ENCODE measurements at regions not wholly inside any gene's neighbourhood (a gene's known extent, or its start where the extent isn't known, plus 50 kb on each side); places are given as distances from the start of the nearest gene placed in this dataset.
A peak's percentile ranks its signal among the peaks of the same experiment; 100 is the strongest.
"Not testable (repeated sequence)": the region's sequence is repeated elsewhere in the genome, so short reads cannot be mapped to it uniquely, and the experiment has no call there.

GRCh38 chr2:36302911-36303310 is 52.7 kb upstream of the CRIM1 start:
- Histone ChIP-seq H2AFZ (ENCODE audit: low read length, unreplicated experiment) (no peak overlapping the region), H3K27ac (ENCODE audit: low read depth, low read length) (no peak overlapping the region), H3K4me3 (ENCODE audit: low read depth, low read length) (no peak overlapping the region), H3K36me3 (ENCODE audit: insufficient read depth, low read length) (no peaks in the 10 kb centered on the region), H3K4me1 (ENCODE audit: control insufficient read depth, insufficient read depth, low read length, unreplicated experiment) (no peaks in the 10 kb centered on the region), H3K27me3 (ENCODE audit: insufficient read depth, low read length) (peaks cover 16% of the 10 kb centered on the region), H3K79me2 (ENCODE audit: control insufficient read depth, insufficient read depth, low read length, unreplicated experiment) (no peaks in the 10 kb centered on the region)

GRCh38 chr2:36301843-36302242 is 53.7 kb upstream of the CRIM1 start:
- H3K79me2 ChIP-seq (ENCODE audit: control insufficient read depth, insufficient read depth, low read length, unreplicated experiment) = no peaks in the 10 kb centered on the region
- H3K27ac ChIP-seq (ENCODE audit: low read depth, low read length) = no peak overlapping the region
- no peak overlapping the region for H3K4me3 ChIP-seq (ENCODE audit: low read depth, low read length)
- H3K36me3 ChIP-seq (ENCODE audit: insufficient read depth, low read length) = no peaks in the 10 kb centered on the region
- H2AFZ ChIP-seq (ENCODE audit: low read length, unreplicated experiment) = no peak overlapping the region
- no peaks in the 10 kb centered on the region for H3K4me1 ChIP-seq (ENCODE audit: control insufficient read depth, insufficient read depth, low read length, unreplicated experiment)
- peaks cover 20% of the 10 kb centered on the region for H3K27me3 ChIP-seq (ENCODE audit: insufficient read depth, low read length)

GRCh38 chr2:36300697-36301096 is 54.9 kb upstream of the CRIM1 start:
- no peak overlapping the region for H2AFZ ChIP-seq (ENCODE audit: low read length, unreplicated experiment)
- peaks cover 17% of the 10 kb centered on the region; the same call in 1 of the 2 replicates for H3K27me3 ChIP-seq (ENCODE audit: insufficient read depth, low read length)
- no peaks in the 10 kb centered on the region for H3K79me2 ChIP-seq (ENCODE audit: control insufficient read depth, insufficient read depth, low read length, unreplicated experiment)
- no peak overlapping the region for H3K4me3 ChIP-seq (ENCODE audit: low read depth, low read length)
- no peak overlapping the region for H3K27ac ChIP-seq (ENCODE audit: low read depth, low read length)
- no peaks in the 10 kb centered on the region for H3K36me3 ChIP-seq (ENCODE audit: insufficient read depth, low read length)
- no peaks in the 10 kb centered on the region for H3K4me1 ChIP-seq (ENCODE audit: control insufficient read depth, insufficient read depth, low read length, unreplicated experiment)

- Histone ChIP-seq H3K36me3 (ENCODE audit: insufficient read depth, low read length) (no peaks in the 10 kb centered on the region), H2AFZ (ENCODE audit: low read length, unreplicated experiment) (no peak overlapping the region), H3K27me3 (ENCODE audit: insufficient read depth, low read length) (0 out of 2 replicates have a peak, but pooled peaks cover 7% of the 10 kb centered on the region), H3K79me2 (ENCODE audit: control insufficient read depth, insufficient read depth, low read length, unreplicated experiment) (no peaks in the 10 kb centered on the region), H3K4me1 (ENCODE audit: control insufficient read depth, insufficient read depth, low read length, unreplicated experiment) (no peaks in the 10 kb centered on the region), H3K27ac (ENCODE audit: low read depth, low read length) (no peak overlapping the region), H3K4me3 (ENCODE audit: low read depth, low read length) (no peak overlapping the region)
Observed at GRCh38 chr2:36296798-36297197, 58.8 kb upstream of the CRIM1 start.

GRCh38 chr2:36294316-36294721 is 61.3 kb upstream of the CRIM1 start:
- Histone ChIP-seq H3K79me2 (ENCODE audit: control insufficient read depth, insufficient read depth, low read length, unreplicated experiment) (no peaks in the 10 kb centered on the region), H3K27ac (ENCODE audit: low read depth, low read length) (no peak overlapping the region)

GRCh38 chr2:36290306-36290856 is 65.2 kb upstream of the CRIM1 start:
- Histone ChIP-seq H3K4me3 (ENCODE audit: low read depth, low read length) (no peak overlapping the region), H3K27me3 (ENCODE audit: insufficient read depth, low read length) (no peaks in the 10 kb centered on the region), H3K27ac (ENCODE audit: low read depth, low read length) (no peak overlapping the region), H3K79me2 (ENCODE audit: control insufficient read depth, insufficient read depth, low read length, unreplicated experiment) (no peaks in the 10 kb centered on the region), H3K36me3 (ENCODE audit: insufficient read depth, low read length) (no peaks in the 10 kb centered on the region), H2AFZ (ENCODE audit: low read length, unreplicated experiment) (no peak overlapping the region), H3K4me1 (ENCODE audit: control insufficient read depth, insufficient read depth, low read length, unreplicated experiment) (peaks cover 16% of the 10 kb centered on the region)

More at GRCh38 chr2:36294316-36294721, 61.3 kb upstream of the CRIM1 start:
- H3K36me3 ChIP-seq (ENCODE audit: insufficient read depth, low read length) = no peaks in the 10 kb centered on the region
- H3K4me1 ChIP-seq (ENCODE audit: control insufficient read depth, insufficient read depth, low read length, unreplicated experiment) = no peaks in the 10 kb centered on the region
- H3K4me3 ChIP-seq (ENCODE audit: low read depth, low read length) = no peak overlapping the region
- H3K27me3 ChIP-seq (ENCODE audit: insufficient read depth, low read length) = 0 out of 2 replicates have a peak, but pooled peaks cover 5% of the 10 kb centered on the region
- no peak overlapping the region for H2AFZ ChIP-seq (ENCODE audit: low read length, unreplicated experiment)

GRCh38 chr2:36289731-36290130 is 65.8 kb upstream of the CRIM1 start:
- Histone ChIP-seq H3K36me3 (ENCODE audit: insufficient read depth, low read length) (no peaks in the 10 kb centered on the region), H2AFZ (ENCODE audit: low read length, unreplicated experiment) (no peak overlapping the region), H3K79me2 (ENCODE audit: control insufficient read depth, insufficient read depth, low read length, unreplicated experiment) (no peaks in the 10 kb centered on the region), H3K27ac (ENCODE audit: low read depth, low read length) (no peak overlapping the region), H3K27me3 (ENCODE audit: insufficient read depth, low read length) (no peaks in the 10 kb centered on the region), H3K4me1 (ENCODE audit: control insufficient read depth, insufficient read depth, low read length, unreplicated experiment) (peaks cover 16% of the 10 kb centered on the region), H3K4me3 (ENCODE audit: low read depth, low read length) (no peak overlapping the region)

- peaks cover 16% of the 10 kb centered on the region for H3K4me1 ChIP-seq (ENCODE audit: control insufficient read depth, insufficient read depth, low read length, unreplicated experiment)
- no peaks in the 10 kb centered on the region for H3K36me3 ChIP-seq (ENCODE audit: insufficient read depth, low read length)
- peak overlapping the region; percentile 51 for H3K27ac ChIP-seq (ENCODE audit: low read depth, low read length)
- H3K4me3 ChIP-seq (ENCODE audit: low read depth, low read length) = peak overlapping the region; percentile 44; the same call in 1 of the 2 replicates
- H3K27me3 ChIP-seq (ENCODE audit: insufficient read depth, low read length) = no peaks in the 10 kb centered on the region
- peak overlapping the region; percentile 29 for H2AFZ ChIP-seq (ENCODE audit: low read length, unreplicated experiment)
- H3K79me2 ChIP-seq (ENCODE audit: control insufficient read depth, insufficient read depth, low read length, unreplicated experiment) = no peaks in the 10 kb centered on the region
Observed at GRCh38 chr2:36287363-36288275, 68.0 kb upstream of the CRIM1 start.

GRCh38 chr2:36279506-36279905 is 76.1 kb upstream of the CRIM1 start:
- not testable (repeated sequence) for H3K4me1 ChIP-seq (ENCODE audit: control insufficient read depth, insufficient read depth, low read length, unreplicated experiment); H3K79me2 ChIP-seq (ENCODE audit: control insufficient read depth, insufficient read depth, low read length, unreplicated experiment); H3K36me3 ChIP-seq (ENCODE audit: insufficient read depth, low read length); H3K27ac ChIP-seq (ENCODE audit: low read depth, low read length); H3K27me3 ChIP-seq (ENCODE audit: insufficient read depth, low read length); H2AFZ ChIP-seq (ENCODE audit: low read length, unreplicated experiment); H3K4me3 ChIP-seq (ENCODE audit: low read depth, low read length)

- Histone ChIP-seq H3K27me3 (ENCODE audit: insufficient read depth, low read length) (peaks cover 7% of the 10 kb centered on the region; the same call in 1 of the 2 replicates), H3K79me2 (ENCODE audit: control insufficient read depth, insufficient read depth, low read length, unreplicated experiment) (no peaks in the 10 kb centered on the region), H2AFZ (ENCODE audit: low read length, unreplicated experiment) (no peak overlapping the region), H3K36me3 (ENCODE audit: insufficient read depth, low read length) (no peaks in the 10 kb centered on the region), H3K4me3 (ENCODE audit: low read depth, low read length) (no peak overlapping the region), H3K27ac (ENCODE audit: low read depth, low read length) (no peak overlapping the region; the same call in 1 of the 2 replicates), H3K4me1 (ENCODE audit: control insufficient read depth, insufficient read depth, low read length, unreplicated experiment) (peaks cover 4% of the 10 kb centered on the region)
Observed at GRCh38 chr2:36277881-36278523, 77.6 kb upstream of the CRIM1 start.
